ENCODE measurements at regions not wholly inside any gene's neighbourhood (a gene's known extent, or its start where the extent isn't known, plus 50 kb on each side); places are given as distances from the start of the nearest gene placed in this dataset.
"Not testable (repeated sequence)": the region's sequence is repeated elsewhere in the genome, so short reads cannot be mapped to it uniquely, and the experiment has no call there.

DNA sequence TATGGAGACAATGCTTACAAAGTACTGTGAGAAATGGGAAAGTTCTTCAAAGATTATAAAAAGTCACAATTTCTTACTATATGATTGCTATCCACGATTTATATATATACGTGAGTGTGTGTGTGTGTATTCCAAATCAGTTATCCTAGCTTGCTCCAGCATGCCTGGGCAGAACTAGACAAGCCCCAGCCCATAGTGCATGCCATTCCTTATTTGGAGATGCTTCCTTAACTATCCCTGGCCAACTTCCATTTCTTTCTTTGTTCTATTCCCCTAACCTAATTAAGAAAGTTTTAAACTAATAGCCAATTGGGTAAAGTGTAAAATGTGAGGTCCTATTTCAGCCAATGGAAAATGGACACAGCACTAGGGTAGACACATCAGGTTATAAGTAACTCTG, 77.3 kb upstream of the PLEKHG4B start:
- TF ChIP-seq, protein P1, sequence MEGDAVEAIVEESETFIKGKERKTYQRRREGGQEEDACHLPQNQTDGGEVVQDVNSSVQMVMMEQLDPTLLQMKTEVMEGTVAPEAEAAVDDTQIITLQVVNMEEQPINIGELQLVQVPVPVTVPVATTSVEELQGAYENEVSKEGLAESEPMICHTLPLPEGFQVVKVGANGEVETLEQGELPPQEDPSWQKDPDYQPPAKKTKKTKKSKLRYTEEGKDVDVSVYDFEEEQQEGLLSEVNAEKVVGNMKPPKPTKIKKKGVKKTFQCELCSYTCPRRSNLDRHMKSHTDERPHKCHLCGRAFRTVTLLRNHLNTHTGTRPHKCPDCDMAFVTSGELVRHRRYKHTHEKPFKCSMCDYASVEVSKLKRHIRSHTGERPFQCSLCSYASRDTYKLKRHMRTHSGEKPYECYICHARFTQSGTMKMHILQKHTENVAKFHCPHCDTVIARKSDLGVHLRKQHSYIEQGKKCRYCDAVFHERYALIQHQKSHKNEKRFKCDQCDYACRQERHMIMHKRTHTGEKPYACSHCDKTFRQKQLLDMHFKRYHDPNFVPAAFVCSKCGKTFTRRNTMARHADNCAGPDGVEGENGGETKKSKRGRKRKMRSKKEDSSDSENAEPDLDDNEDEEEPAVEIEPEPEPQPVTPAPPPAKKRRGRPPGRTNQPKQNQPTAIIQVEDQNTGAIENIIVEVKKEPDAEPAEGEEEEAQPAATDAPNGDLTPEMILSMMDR (IDR thresholded peaks at IDR 0.05; ENCODE audit: low read depth, low read length, missing input control): not testable (repeated sequence)
- not testable (repeated sequence) for TF ChIP-seq RAD21 (IDR thresholded peaks at IDR 0.05); TAF1 (conservative IDR thresholded peaks at IDR 0.05); GABPA (IDR thresholded peaks at IDR 0.05 in 1 of 2, conservative IDR thresholded peaks at IDR 0.05 in 1 of 2); EGR1 (IDR thresholded peaks at IDR 0.05; ENCODE audit: low read depth in 2 of 2); YY1 (IDR thresholded peaks at IDR 0.05); HNF4G (IDR thresholded peaks at IDR 0.05); FOXA1 (IDR thresholded peaks at IDR 0.05); SP1 (IDR thresholded peaks at IDR 0.05)
- TF ChIP-seq, protein P2, sequence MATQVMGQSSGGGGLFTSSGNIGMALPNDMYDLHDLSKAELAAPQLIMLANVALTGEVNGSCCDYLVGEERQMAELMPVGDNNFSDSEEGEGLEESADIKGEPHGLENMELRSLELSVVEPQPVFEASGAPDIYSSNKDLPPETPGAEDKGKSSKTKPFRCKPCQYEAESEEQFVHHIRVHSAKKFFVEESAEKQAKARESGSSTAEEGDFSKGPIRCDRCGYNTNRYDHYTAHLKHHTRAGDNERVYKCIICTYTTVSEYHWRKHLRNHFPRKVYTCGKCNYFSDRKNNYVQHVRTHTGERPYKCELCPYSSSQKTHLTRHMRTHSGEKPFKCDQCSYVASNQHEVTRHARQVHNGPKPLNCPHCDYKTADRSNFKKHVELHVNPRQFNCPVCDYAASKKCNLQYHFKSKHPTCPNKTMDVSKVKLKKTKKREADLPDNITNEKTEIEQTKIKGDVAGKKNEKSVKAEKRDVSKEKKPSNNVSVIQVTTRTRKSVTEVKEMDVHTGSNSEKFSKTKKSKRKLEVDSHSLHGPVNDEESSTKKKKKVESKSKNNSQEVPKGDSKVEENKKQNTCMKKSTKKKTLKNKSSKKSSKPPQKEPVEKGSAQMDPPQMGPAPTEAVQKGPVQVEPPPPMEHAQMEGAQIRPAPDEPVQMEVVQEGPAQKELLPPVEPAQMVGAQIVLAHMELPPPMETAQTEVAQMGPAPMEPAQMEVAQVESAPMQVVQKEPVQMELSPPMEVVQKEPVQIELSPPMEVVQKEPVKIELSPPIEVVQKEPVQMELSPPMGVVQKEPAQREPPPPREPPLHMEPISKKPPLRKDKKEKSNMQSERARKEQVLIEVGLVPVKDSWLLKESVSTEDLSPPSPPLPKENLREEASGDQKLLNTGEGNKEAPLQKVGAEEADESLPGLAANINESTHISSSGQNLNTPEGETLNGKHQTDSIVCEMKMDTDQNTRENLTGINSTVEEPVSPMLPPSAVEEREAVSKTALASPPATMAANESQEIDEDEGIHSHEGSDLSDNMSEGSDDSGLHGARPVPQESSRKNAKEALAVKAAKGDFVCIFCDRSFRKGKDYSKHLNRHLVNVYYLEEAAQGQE (IDR thresholded peaks at IDR 0.05): not testable (repeated sequence)
- TF ChIP-seq, protein P3, sequence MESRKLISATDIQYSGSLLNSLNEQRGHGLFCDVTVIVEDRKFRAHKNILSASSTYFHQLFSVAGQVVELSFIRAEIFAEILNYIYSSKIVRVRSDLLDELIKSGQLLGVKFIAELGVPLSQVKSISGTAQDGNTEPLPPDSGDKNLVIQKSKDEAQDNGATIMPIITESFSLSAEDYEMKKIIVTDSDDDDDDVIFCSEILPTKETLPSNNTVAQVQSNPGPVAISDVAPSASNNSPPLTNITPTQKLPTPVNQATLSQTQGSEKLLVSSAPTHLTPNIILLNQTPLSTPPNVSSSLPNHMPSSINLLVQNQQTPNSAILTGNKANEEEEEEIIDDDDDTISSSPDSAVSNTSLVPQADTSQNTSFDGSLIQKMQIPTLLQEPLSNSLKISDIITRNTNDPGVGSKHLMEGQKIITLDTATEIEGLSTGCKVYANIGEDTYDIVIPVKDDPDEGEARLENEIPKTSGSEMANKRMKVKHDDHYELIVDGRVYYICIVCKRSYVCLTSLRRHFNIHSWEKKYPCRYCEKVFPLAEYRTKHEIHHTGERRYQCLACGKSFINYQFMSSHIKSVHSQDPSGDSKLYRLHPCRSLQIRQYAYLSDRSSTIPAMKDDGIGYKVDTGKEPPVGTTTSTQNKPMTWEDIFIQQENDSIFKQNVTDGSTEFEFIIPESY (IDR thresholded peaks at IDR 0.05): not testable (repeated sequence)
- TF ChIP-seq, protein P4, sequence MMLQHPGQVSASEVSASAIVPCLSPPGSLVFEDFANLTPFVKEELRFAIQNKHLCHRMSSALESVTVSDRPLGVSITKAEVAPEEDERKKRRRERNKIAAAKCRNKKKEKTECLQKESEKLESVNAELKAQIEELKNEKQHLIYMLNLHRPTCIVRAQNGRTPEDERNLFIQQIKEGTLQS (IDR thresholded peaks at IDR 0.05): not testable (repeated sequence)
- TF ChIP-seq, protein P5, sequence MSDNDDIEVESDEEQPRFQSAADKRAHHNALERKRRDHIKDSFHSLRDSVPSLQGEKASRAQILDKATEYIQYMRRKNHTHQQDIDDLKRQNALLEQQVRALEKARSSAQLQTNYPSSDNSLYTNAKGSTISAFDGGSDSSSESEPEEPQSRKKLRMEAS (IDR thresholded peaks at IDR 0.05): not testable (repeated sequence)

All from liver (tissue), 3 donors.